Vagina (tissue), 2 donors: ENCODE measurements at regions not wholly inside any gene's neighbourhood (a gene's known extent, or its start where the extent isn't known, plus 50 kb on each side); places are given as distances from the start of the nearest gene placed in this dataset.

Experiments
- DNase-seq, 2 donors: peaks; one replicate each; pipeline ENCODE4 v3.0.0-alpha.2; 2017; ENCODE audit errors: extremely low spot score in 2 of 2
- H3K27ac ChIP-seq: fragments of 200-600 bp; sonication (generic); one replicate; pipeline ENCODE4 v1.5.1; 2019
- H3K27me3 ChIP-seq: fragments of 200-600 bp; sonication (generic); one replicate; pipeline ENCODE4 v1.5.1; 2019
- H3K36me3 ChIP-seq, 2 donors: fragments of 200-600 bp; sonication (generic); one replicate each; pipeline ENCODE4 v1.5.1; 2017 to 2019
- H3K4me1 ChIP-seq: fragments of 200-600 bp; sonication (generic); one replicate; pipeline ENCODE4 v1.5.1; 2019
- H3K4me3 ChIP-seq, 2 donors: fragments of 200-600 bp; sonication (generic); 1 replicate in 1 of 2; 2 replicates in 1 of 2; pipeline ENCODE4 v1.5.1; 2016 to 2019
- H3K9me3 ChIP-seq: fragments of 200-600 bp; sonication (generic); one replicate; pipeline ENCODE4 v1.5.1; 2019
- CTCF ChIP-seq, 3 experiments: fragments of 450-650 bp in 2 of 3; fragments of 200-600 bp in 1 of 3; sonication (generic) in 1 of 3; IDR thresholded peaks; one replicate each; pipeline ENCODE4 v1.5.1; 2017 to 2019; ENCODE audit warnings: antibody characterized with exemption in 3 of 3, mild to moderate bottlenecking in 2 of 3, moderate library complexity in 2 of 3
- POLR2A ChIP-seq, 2 donors: fragments of 450-650 bp; IDR thresholded peaks; one replicate each; pipeline ENCODE4 v1.6.1; 2017; ENCODE audit warnings: antibody characterized with exemption in 2 of 2, mild to moderate bottlenecking in 2 of 2, moderate library complexity in 2 of 2
- POLR2AphosphoS5 ChIP-seq, 2 donors: sonication (generic); formaldehyde crosslinking; IDR thresholded peaks; one replicate each; pipeline ENCODE4 v1.9.0; 2017; ENCODE audit warnings: antibody characterized with exemption in 2 of 2, mild to moderate bottlenecking in 2 of 2, low read depth in 1 of 2; ENCODE audit not compliant: insufficient read depth in 1 of 2
- intact Hi-C: fragments of 100-400 bp; cut with DNase I; formaldehyde crosslinking; loops from one replicate; pipeline ENCODE4 v1.15.1; 2023

GRCh38 chr17:73813201-73813600 is 169.0 kb upstream of the SDK2 start:
- Histone ChIP-seq H3K36me3 (no peaks in the 10 kb centered on the region), H3K4me3 (no peak overlapping the region), H3K27me3 (no peaks in the 10 kb centered on the region), H3K9me3 (no peaks in the 10 kb centered on the region), H3K27ac (no peak overlapping the region), H3K4me1 (no peaks in the 10 kb centered on the region)
- no peak for DNase-seq
- TF ChIP-seq POLR2AphosphoS5 (IDR thresholded peaks at IDR 0.05; ENCODE audit: insufficient read depth in 1 of 2, low read depth in 1 of 2) = no peak
- no peak for TF ChIP-seq POLR2A (IDR thresholded peaks at IDR 0.05)
- TF ChIP-seq CTCF (IDR thresholded peaks at IDR 0.05) = no peak
- intact Hi-C loops = no loop called here

DNA sequence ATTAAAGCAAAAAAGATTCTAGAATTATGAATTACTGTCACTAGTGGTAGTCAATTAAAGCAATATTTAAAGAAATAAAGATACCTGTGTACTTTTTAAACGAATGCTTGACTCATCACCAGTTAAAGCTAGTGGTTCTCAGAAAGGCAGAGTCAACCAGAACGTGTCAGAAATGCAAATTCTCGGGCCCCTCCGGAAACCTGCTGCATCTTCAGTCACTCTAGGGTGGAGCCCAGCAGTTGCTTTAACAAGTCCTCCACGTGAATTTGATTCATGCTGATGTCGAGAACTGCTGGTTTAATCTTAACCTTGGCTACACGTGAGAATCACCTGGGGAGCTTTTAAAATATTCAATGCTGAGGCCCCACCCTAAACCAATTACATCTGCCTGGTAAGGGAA is 169.8 kb upstream of the SDK2 start:
- Histone ChIP-seq H3K27me3 (no peaks in the 10 kb centered on the region), H3K4me3 (no peak overlapping the region), H3K9me3 (no peaks in the 10 kb centered on the region), H3K36me3 (no peaks in the 10 kb centered on the region), H3K4me1 (no peaks in the 10 kb centered on the region), H3K27ac (no peak overlapping the region)
- intact Hi-C loops = no loop called here
- no peak for DNase-seq
- no peak for TF ChIP-seq POLR2A (IDR thresholded peaks at IDR 0.05)
- TF ChIP-seq POLR2AphosphoS5 (IDR thresholded peaks at IDR 0.05; ENCODE audit: insufficient read depth in 1 of 2, low read depth in 1 of 2) = no peak
- TF ChIP-seq CTCF (IDR thresholded peaks at IDR 0.05) = no peak

- Histone ChIP-seq H3K27ac (no peak overlapping the region), H3K4me1 (no peaks in the 10 kb centered on the region), H3K36me3 (no peaks in the 10 kb centered on the region), H3K4me3 (no peak overlapping the region), H3K27me3 (no peaks in the 10 kb centered on the region), H3K9me3 (no peaks in the 10 kb centered on the region)
- intact Hi-C loops = no loop called here
- TF ChIP-seq CTCF (IDR thresholded peaks at IDR 0.05) (no peak), POLR2AphosphoS5 (IDR thresholded peaks at IDR 0.05; ENCODE audit: insufficient read depth in 1 of 2, low read depth in 1 of 2) (no peak), POLR2A (IDR thresholded peaks at IDR 0.05) (no peak)
- no peak for DNase-seq
These were observed 171.2 kb upstream of the SDK2 start for GRCh38 chr17:73815474-73815873.

DNA sequence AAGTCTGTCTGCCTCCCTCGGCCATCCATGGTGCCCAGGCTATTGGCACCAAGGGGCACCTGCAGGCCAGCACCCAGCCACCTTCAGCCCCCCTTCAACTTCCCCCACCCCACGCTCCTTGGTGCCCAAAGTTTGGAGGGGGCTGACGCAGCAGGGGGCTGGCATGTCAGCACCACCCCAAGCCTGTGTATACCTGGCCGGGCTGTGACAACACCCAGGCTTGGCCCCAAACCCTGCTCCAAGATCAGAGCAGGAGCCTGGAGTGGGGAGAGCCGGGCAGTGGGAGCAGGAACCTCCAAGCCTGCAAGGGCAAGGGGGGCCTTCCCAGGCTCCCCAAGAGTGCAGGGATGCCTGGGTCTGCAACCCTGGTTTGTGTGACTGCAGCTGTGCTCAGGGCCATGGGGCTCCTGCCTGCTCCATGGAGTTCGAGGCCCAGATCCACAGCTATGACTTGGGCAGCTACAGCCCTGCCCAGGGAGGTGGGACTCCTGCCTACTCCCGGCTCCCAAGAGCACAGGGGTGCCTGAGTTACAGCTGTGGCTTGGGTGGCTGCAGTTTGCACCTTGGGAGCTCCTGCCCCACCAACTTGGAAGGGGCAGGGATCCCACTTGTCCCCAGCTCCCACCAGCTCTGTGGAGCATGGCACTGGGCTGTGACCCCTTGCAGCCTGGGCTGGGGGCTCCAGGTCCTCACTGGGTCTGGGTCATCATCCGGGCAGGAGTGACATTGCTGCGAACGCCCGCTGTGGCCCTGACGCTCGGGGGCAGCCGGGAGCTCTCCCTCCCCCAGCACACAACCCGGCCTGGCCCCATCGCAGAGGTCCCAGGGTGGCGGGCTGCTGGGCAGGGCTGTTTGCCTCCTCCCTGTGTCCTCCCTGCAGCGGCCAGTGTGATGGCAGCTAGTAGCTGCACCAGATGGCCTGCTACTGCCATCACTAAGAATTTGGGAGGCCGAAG is 175.5 kb upstream of the SDK2 start:
- no peak for DNase-seq
- TF ChIP-seq POLR2AphosphoS5 (IDR thresholded peaks at IDR 0.05; ENCODE audit: insufficient read depth in 1 of 2, low read depth in 1 of 2) (no peak), POLR2A (IDR thresholded peaks at IDR 0.05) (no peak), CTCF (IDR thresholded peaks at IDR 0.05) (no peak)
- intact Hi-C loops = no loop called here

More for the DNA sequence above, 175.5 kb upstream of the SDK2 start:
- H3K36me3 ChIP-seq = no peaks in the 10 kb centered on the region
- no peaks in the 10 kb centered on the region for H3K4me1 ChIP-seq
- no peak overlapping the region for H3K4me3 ChIP-seq
- H3K27ac ChIP-seq = no peak overlapping the region
- H3K27me3 ChIP-seq = no peaks in the 10 kb centered on the region
- H3K9me3 ChIP-seq = no peaks in the 10 kb centered on the region
